ENCODE measurements at regions not wholly inside any gene's neighbourhood (a gene's known extent, or its start where the extent isn't known, plus 50 kb on each side); places are given as distances from the start of the nearest gene placed in this dataset.
"Not testable (repeated sequence)": the region's sequence is repeated elsewhere in the genome, so short reads cannot be mapped to it uniquely, and the experiment has no call there.

DNA sequence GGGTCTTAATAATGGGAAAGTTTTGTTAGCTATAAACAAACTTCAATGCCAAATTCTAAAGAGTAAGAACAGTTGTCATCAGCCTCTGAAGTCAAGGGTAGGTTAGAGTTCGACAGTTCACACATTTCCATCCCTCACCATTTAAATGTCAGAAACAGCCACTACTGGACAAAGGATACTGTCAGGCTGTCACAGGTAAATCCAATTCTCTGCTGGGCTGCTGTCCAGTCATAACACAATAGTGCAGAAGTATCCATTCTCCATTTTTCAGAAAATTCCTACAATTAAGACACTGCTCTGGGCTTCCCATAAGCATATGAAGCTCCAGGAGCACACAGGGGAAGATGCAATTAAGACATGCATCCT lies 221.4 kb downstream of the RPS29 start:
- no peak for DNase-seq

DNA sequence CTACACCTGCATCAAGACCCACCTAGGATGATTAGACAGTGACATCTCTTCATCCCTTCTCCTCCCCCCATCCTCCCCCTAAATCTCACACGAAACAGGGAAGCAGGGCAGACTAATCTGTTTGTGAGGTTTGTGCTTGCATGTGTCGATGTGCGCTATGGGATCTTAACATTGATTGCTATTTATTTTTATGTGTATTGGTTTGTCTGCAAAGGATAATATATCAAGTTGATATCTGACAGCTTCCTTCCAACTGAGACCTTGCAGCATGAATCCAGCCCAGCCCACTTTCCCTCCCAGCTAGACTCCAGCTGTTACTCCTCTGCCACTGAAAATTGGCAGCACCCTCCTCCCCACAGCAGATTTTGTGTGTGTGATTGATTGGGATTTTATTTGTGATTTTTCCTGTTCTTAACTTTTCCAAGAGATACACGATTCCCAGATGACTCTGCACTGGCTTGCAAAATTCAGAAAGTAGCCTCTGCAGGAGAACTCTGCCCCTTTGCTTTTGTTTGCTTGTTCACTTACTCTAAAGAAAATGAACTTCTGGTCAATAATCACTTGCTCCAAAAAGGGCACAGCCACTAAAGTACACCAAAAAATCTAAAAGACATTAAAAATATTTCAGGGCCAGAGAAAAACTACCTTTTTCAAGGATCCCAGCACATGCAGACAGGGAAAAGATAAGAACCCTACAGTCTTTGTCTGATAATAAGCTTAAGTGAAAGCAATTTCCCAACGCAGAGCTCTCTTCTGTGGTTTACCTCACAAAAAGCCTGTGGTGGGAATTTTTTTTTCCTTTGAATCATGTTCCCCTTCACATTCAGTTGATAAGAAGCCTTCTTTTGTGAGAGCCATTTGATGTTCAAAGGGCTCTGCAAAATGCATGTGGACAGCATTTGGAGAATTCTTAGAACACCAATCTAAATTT lies 222.1 kb downstream of the RPS29 start:
- no peak for DNase-seq

DNA sequence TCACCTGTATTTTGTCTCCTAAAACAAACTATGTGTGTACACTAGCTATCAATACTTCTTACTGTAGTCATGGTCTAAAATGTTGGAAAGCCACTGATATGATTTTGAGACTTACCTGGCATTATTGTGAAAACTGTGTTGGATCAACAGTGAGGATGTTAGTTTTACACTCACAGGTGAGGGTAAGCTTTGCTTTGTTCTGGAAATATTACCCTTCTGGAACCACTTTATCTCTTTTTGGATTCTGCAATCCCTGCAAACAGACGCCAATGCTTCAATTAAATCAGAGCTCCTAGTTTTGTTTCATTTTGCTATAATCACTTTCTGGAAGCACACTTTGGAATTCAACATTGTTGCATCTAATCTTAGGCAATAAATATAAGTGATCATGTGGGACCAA lies 223.3 kb downstream of the RPS29 start:
- no peak for DNase-seq

DNA sequence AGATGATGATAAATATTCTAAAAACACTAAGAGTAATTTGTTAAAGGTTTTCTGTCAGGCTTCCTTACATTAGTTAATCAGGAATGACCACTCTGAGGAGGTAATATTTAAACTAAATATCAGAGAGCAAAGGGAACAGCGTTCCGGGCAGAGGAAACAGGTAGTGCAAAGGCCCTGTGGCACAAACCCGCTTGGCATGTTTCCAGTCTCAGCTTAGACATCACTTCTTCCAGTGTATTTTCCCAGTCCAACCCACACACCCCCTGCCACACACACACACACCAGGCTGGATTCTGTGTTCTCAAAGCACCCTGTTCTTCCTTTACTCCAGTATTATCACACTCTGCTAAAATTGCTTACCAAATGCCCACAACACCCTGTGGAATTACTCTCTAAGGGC lies 247.1 kb downstream of the RPS29 start:
- DNase-seq = no peak

DNA sequence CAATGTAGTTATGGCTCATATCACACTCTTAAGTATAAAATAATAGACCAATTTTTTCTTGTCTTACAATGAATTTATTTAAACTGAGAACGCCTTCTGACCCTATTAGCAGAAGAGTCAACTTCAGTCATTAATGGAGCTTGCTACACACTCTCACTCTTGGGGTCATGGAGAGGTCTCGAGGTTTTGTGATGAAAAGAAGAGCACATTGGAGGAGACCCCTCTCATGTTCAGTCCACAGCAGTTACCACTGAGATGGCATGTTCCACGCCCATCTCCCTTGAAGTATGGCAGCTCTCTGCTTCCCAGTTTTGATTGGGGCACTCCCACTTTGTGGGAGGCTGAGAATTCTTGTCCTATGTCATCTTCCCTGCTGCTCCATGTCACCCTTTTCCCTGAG lies 266.4 kb downstream of the RPS29 start:
- DNase-seq = no peak

DNA sequence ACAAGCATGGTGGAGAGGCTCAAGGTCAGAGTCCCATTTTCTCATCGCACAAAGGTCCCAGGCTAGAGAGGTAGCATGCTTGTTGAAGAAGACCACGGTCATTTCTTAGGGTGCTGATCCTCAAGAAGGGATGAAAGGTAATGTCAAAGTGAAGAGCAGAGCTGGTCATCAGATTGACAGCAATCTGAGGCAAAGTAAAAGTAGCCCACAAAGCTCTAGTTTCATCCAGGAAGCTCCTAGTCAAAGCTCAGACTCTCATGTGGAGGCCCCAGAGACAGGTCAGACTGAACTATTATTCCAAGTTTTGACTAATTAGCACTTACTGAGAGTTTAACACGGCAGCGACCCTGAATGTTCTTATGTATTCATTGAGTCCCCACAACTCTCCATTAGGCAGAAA lies 270.6 kb downstream of the RPS29 start:
- DNase-seq = no peak

DNA sequence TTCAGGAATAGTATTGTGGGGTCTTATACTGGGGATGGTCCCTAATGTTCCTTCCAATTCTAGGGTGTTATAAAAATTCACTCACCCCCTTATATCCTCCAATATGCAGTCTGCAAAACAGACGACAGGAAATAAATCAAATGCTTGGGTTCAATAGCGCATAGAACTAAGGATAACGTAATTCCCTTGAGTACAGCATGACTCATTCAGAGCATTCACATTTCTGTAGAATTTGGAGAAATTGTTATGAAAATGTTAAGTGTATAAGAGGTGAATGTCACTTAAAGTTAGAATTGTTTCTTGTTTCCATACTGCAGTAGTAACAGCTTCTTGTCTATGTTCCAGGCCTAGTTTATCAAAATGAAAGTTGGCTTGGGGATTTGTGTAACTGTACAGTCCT lies 271.4 kb downstream of the RPS29 start:
- DNase-seq = no peak

DNA sequence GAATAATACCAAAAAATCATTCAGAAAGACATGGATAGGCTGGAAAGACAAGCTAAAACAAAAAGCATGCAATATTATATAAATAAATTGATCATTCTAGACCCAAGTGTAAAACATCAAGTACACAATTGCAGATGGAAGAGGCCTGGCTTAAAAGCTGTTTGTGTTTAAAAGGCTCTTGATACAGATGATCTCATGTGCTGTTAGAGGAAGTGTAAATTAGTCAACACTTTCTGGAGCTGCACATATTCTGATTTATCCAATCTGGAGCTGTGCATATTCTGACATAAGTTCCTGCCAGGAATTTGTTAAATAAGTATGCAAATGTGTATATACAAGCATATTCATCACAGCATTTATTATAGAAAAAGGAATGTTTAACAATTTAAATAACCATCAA lies 273.1 kb downstream of the RPS29 start:
- DNase-seq = no peak

DNA sequence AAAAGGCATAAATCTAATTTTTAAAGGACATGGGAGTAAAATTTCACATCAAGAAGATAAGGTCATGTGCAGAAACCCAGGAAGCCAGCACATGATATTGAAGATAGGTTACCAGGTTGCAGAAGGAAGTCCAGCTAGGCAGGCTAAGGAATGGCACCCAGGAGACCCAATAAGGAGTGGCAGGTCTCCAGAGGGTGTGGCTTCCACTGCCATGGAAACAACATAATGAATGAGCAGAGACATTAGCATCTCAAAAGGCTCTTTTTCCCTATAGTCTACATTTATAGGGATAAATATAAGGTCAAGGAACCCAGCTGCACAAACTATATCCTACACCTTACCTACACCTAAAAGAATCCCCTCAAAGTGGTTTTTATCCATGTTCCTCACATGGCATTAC lies 275.9 kb downstream of the RPS29 start:
- DNase-seq = no peak

DNA sequence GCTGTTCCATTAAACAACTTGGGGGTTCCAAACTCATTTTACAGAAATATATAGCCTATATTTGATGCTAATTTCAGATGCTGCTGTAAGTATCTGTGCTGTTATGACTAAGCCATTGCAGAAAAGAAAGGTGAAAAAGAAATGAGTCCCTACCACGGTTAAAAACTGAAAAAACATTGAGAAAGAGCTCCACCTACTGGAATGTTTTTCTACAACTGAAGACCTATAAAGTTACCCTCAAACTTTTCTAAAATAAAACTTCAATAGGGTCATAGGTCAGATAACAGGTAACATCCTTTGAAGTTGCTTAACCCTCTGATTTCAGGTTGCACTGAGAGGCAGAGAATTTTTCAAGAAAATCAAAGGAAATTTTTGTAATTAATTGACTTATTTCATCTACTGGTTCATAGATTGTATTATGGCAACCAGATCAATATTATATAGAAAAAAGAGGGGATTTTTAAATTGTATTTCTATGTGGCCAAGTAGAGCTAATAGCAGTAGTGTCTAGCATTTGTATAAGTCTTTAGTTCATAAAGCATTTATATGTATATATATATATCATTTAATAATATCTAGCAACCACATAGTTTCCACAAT lies 279.9 kb downstream of the RPS29 start:
- DNase-seq = no peak

DNA sequence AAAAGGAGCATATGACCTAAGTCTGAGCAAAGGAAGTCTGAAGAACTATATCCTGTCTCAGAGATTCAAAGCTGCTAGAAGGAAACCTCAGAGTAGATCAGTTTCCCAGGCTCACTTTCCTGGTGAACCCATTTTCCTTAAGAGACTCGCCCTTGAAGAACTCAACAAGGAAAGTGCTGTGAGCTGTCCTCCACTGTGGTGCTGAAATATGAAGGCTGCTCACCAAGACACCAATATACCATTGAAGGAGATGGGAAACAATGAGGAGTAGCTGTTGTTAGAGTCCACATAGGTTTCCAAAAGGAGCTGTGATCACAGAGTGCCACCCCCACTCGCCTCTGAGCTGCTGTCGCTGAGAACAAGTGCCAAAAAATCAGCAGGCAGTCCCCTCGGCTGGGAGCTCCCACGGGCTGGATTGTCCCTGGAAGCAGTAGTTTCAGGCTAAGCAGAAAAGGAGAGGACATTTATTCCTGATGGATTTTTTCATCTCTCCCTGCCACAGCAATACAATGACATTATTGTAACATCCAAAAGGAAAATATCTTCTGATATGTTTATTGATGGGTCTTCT lies 282.1 kb downstream of the RPS29 start:
- no peak for DNase-seq

DNA sequence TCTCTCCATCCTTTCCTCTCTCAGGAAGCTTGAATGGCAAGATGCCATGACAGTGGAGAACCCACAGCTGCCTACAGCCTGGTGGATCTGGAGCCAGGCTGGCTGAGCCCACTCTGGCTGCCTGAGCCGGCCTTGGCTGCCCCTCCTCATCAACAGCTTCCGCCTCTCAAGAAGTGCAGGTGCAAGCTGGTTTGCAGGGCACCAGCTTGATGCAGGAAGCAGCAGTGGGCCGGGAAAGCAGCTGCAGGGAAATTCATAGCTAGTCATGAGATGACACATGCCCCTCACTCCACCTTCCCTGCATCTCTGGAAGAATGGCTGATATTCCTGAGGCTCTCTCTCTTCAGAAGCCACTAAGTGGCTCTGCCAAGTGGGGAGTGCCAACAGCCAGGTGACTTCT lies 289.1 kb downstream of the RPS29 start:
- no peak for DNase-seq

DNA sequence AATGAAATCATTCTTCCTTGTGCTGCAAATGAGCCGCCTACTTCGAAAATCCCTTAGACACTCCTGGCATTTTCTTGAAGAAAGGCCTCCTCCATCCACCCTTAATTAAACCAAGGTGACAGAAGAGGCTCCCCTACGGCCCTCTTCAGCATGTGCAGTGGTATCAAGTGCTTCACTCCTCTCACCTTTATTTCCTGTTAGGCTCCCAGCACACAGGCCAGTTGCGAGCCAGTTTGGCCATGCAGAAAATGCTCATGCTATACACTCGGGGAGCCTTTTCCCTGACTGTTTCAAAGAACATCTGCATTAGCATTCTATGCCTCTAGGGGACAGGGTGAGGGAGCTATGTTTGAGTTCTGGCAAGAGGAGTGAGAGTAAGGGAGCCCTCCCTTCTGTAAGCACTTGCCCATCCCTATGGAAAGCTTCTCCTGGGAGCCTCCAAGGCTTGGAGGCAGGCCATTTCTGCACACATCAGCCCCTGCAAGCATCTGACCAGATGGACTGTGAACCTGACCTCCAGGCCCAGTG lies 291.5 kb downstream of the RPS29 start:
- no peak for DNase-seq

DNA sequence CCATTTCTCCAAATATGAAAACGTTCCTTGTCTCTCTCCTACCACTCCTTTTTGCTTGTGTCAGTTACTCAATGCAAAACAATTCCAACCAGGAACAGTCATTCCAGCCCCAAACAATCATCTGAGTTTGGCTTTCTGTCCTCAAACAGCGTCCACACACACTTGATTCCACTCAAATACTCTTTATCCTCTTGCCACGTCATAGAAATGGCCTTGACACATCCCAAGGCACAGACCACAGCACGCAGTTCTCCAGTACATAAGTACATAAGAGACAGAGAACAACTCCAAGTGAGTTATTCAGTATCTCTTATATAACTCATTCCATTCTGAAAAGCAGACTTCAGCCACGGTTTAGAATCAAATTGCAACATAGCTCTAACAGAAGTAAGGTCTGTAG lies 299.2 kb downstream of the RPS29 start:
- no peak for DNase-seq

DNA sequence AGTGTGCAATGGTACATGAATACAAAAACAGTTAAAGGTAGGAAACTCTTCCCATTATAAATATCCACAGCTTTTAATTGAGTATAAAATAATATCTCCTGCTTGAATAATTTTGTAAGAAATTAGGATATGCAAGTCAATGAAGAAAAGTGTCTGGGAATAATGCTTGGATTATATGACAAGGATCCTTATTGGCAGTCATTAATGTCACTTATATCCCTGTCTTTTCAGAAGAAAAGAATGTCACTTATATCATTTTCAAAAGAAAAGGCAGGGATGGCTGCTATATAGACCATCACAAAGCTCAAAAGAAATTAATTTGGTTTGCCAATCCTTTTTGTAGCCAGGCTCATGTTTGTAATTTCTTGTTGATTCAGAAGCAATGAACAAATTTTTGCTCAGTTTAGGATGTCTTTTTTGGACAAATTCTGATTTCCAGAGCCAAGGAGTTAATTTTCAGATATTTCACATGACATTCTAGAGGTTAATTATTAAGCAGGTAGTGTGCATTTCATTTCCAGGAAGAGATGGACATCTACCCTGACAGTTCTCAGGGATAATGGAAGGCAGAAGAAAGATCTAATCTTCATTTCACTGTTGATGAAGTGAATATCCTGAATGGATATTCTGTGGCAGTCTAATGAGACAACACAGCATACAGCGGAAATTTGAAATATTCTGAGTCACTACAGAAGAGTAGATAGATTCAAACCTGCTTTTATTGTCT lies 299.8 kb downstream of the RPS29 start:
- no peak for DNase-seq

DNA sequence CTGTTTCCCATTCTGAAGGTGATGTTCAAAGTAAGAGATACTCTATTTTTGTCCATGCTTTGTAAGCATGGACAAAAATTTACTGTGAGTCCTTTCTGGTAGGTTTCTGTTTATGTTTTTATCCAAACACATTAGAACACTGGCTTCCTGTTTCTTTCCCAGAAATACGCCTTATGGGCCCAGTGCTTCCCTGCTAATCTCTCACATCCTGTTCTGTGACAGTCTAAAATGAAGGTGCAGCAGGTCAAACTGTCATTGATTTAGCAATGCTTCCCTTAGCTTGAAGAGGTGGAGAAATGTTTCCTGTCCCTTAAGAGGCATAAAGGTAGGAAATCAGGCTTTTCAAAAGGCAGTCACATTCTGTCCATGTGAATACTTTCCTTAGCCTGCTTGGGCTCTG lies 305.6 kb downstream of the RPS29 start:
- DNase-seq = no peak

DNA sequence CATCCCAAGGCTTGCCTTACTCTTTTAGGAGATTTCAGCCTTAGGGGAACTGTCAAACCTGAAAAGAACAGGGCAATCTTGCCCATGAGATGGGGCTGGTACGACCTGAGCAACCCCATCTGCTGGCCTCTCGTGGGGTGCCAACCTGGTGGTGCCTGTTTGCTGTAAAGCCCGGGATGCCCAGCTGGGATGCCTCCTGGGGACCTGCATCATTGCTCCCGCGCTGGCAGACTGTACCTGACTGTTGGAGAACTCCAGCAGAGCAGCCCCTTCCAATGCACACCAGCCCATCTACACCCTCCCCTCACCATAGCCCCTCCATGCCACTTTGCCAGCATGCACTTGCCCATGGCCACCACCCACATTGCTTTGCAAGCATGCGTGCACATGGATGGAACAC lies 335.7 kb downstream of the RPS29 start:
- no peak for DNase-seq

DNA sequence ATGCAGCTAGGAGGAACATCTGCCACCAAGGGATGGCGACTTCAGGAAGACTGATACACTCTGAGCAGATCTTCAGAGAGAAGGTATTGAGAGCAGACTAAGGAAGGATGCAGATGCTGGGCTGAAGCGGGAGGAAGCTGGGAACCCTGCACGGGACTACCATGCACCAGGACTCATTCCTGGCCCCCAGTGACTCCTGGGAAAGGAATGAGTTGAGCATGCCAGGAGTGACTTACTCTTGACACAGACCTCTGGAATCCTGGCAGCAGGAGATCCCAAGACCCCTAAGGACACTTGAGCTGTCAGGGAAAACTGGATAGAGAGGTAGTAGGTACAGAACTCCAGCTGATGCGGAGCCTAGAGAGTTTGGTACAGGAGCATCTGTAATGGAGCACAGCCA lies 336.1 kb downstream of the RPS29 start:
- DNase-seq = no peak

DNA sequence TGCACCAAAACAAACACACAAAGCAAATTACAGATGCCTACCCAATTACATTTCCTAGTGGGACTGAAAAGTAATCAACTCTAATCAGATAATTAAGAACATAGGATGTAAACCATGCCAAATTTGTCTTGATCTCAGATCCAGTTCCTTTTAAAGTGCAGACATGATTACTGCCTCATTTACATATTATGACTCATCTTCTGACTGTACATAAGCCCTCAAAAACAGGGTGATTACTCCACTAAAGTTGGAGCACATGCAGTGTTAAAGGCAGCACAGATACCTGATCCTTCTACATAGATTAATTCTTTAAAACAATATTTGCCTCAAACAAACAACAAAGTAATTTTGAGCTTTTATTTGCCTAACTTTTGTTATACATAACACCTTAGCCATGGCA lies 337.2 kb downstream of the RPS29 start:
- no peak for DNase-seq

DNA sequence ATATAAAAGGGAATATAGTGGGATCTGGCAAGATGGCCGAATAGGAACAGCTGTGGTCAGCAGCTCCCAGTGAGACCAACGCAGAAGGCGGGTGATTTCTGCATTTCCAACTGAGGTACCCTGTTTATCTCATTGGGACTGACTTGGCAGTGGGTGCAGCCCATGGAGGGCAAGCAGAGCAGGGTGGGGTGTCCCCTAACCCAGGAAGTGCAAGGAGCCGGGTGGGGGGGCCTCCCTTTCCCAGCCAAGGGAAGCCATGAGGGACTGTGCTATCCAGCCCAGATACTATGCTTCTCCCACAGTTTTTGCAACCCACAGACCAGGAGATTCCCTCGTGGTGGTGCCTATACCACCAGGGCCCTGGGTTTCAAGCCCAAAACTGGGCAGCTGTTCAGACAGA lies 342.4 kb downstream of the RPS29 start:
- not testable (repeated sequence) for DNase-seq

DNA sequence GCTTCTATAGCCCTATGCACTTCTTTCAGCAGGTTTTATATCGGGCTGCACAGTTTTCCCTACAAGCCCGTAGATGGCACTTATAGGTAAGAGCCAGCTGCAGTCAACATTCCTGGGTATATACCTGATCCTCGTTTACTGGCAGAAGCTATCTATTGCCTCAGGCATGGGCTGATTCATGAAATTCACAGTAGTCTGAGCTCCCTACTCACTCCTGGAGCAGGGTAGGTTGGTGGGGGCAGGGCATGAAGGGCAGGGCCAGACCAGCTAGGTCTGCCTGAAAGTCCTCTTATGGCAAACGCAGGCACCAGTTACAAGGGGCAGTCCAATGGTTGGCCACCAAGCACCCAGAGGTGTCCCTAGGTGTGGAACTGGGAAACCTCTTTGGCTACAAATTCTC lies 345.8 kb downstream of the RPS29 start:
- DNase-seq = no peak

DNA sequence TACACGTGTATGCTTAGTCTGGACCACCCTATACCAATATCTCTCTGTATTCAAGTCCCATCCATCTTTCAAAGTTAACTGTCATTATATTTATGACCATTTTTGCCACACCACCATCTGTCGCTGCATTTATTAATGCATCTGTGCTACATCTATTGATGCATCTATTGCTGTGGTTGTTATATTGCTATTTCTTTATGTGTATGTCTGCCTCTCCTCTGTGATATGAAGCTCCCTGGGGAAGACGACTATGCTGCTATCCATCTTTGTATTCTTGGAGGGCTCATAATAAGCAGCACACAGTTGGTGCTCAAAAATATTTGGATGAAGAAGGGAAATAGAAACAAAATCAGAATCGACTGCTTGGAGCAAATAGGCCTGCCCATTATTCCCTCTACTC lies 357.6 kb downstream of the RPS29 start:
- no peak for DNase-seq

DNA sequence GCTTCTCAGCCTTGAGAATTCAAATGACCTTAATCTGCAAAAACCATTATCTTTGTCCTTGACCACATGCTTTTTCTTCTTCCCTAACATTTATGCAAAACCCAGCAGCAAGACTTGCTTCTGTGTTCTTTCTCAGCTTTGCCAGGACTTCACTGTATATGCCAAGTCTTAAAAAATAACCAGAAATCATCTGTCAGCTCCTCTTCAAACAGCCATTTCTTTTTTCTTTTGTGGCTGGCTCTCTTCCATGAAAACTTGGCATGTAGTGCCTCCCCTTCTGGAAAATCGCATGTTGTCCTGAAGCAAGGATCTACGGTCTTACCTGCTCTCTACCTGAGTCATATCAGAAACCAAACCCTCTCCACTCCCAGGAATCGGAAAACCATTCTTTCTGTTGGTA lies 364.9 kb downstream of the RPS29 start:
- DNase-seq = no peak

DNA sequence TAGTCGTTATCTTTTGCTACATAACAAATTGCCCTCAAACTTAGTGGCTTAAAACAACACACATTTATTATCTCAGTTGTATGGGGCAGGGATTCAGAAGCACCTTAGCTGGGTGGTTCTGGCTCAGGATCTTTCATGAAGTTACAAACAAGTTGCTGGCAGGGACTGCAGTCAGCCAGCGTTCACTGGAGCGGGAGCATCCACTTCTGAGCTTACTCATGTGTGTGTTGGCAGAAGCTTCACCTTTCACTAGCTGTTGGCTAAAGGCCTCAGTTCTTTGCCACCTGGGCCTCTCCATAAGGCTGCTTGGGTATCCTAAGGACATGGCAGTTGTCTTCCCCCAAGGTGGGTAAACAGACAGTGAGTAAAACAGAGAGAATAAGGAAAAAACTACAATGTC lies 365.7 kb downstream of the RPS29 start:
- no peak for DNase-seq
